SK-N-SH (cell line): ENCODE measurements at regions not wholly inside any gene's neighbourhood (a gene's known extent, or its start where the extent isn't known, plus 50 kb on each side); places are given as distances from the start of the nearest gene placed in this dataset.

Source experiments
- CTCF ChIA-PET: fragments of 300-600, 350-600 bp; formaldehyde crosslinking; extraction: SDS; loops from one replicate; lab custom pipeline; 2021; lab: Yijun Ruan, JAX
- POLR2A ChIA-PET: fragments of 350-600 bp; sonication (Branson Sonifier 250); formaldehyde crosslinking; extraction: SDS; loops from one replicate; lab custom pipeline; 2020; ENCODE audit warnings: antibody characterized with exemption, inconsistent platforms; lab: Yijun Ruan, JAX
- DNase-seq: peaks from one replicate; pipeline ENCODE4 v3.0.0; 2012
- H2AFZ ChIP-seq: fragments of 200-600 bp; sonication (generic); 2 replicates; pipeline ENCODE4 v1.8.1; 2016; ENCODE audit warnings: antibody characterized with exemption, mild to moderate bottlenecking, low read depth
- H3F3A ChIP-seq: fragments of 200-600 bp; sonication (generic); replicated peaks from 2 replicates; pipeline ENCODE3; 2016; ENCODE audit warnings: antibody characterized with exemption, mild to moderate bottlenecking; ENCODE audit not compliant: insufficient read depth
- H3K27ac ChIP-seq, 2 experiments: fragments of 200-500 bp in 1 of 2; fragments of 200-600 bp in 1 of 2; sonication (Bioruptor generic) in 1 of 2; sonication (generic), shearing (Covaris generic) in 1 of 2; 2 replicates each; pipeline versions ENCODE4 v1.5.1 to v1.6.1; 2014 to 2016; ENCODE audit warnings: low read depth in 2 of 2, inconsistent platforms in 1 of 2, low read length in 1 of 2, mild to moderate bottlenecking in 1 of 2, mixed read lengths in 1 of 2
- H3K27me3 ChIP-seq: fragments of 200-600 bp; sonication (generic), shearing (Covaris generic); 2 replicates; pipeline ENCODE4 v1.6.1; 2016; ENCODE audit warnings: mixed run types; ENCODE audit not compliant: insufficient read depth
- H3K36me3 ChIP-seq, 2 experiments: fragments of 200-500 bp in 1 of 2; fragments of 200-600 bp in 1 of 2; sonication (Bioruptor generic) in 1 of 2; sonication (generic) in 1 of 2; replicated peaks in 1 of 2; 2 replicates each; pipeline versions ENCODE3 to v1.5.1; 2014 to 2016; ENCODE audit warnings: low read length in 1 of 2, mild to moderate bottlenecking in 1 of 2; ENCODE audit not compliant: insufficient read depth in 2 of 2, control insufficient read depth in 1 of 2
- H3K4me1 ChIP-seq, 2 experiments: fragments of 200-500 bp in 1 of 2; fragments of 200-600 bp in 1 of 2; sonication (Bioruptor generic) in 1 of 2; sonication (generic), shearing (Covaris generic) in 1 of 2; 2 replicates each; pipeline versions ENCODE4 v1.5.1 to v1.6.1; 2014 to 2016; ENCODE audit warnings: low read depth in 1 of 2, low read length in 1 of 2, mixed run types in 1 of 2; ENCODE audit not compliant: insufficient read depth in 2 of 2, control insufficient read depth in 1 of 2
- H3K4me2 ChIP-seq: fragments of 200-600 bp; sonication (generic), shearing (Covaris generic); 2 replicates; pipeline ENCODE4 v1.6.1; 2017; ENCODE audit warnings: mixed run types
- H3K4me3 ChIP-seq, 2 experiments: fragments of 200-500 bp in 1 of 2; fragments of 200-600 bp in 1 of 2; sonication (Bioruptor generic) in 1 of 2; sonication (generic), shearing (Covaris generic) in 1 of 2; 2 replicates each; pipeline versions ENCODE4 v1.5.1 to v1.8.1; 2014 to 2016; ENCODE audit warnings: low read depth in 2 of 2, inconsistent platforms in 1 of 2, low read length in 1 of 2, mild to moderate bottlenecking in 1 of 2, mixed read lengths in 1 of 2, moderate library complexity in 1 of 2
- H3K79me2 ChIP-seq: fragments of 200-600 bp; sonication (generic); 2 replicates; pipeline ENCODE4 v1.8.1; 2017; ENCODE audit warnings: mild to moderate bottlenecking; ENCODE audit not compliant: insufficient read depth
- H3K9ac ChIP-seq: fragments of 200-600 bp; sonication (generic); 2 replicates; pipeline ENCODE4 v1.6.1; 2017; ENCODE audit warnings: mixed run types
- H3K9me2 ChIP-seq: fragments of 200-600 bp; sonication (generic); 2 replicates; pipeline ENCODE4 v1.6.1; 2017; ENCODE audit warnings: mixed run types
- H3K9me3 ChIP-seq: fragments of 200-600 bp; sonication (generic); 2 replicates; pipeline ENCODE4 v1.6.1; 2017; ENCODE audit warnings: mixed run types, mild to moderate bottlenecking, moderate library complexity
- H4K20me1 ChIP-seq: fragments of 200-600 bp; sonication (generic); 2 replicates; pipeline ENCODE4 v1.6.1; 2017; ENCODE audit warnings: mild to moderate bottlenecking, mixed run types; ENCODE audit not compliant: insufficient read depth
- CTCF ChIP-seq: fragments of 200-600 bp; sonication (generic); IDR thresholded peaks from 2 replicates; pipeline ENCODE4 v1.6.1; 2017; ENCODE audit warnings: antibody characterized with exemption, mild to moderate bottlenecking, moderate library complexity
- ELF1 ChIP-seq: IDR thresholded peaks from 2 replicates; pipeline ENCODE4 v1.4.0; 2012
- FOSL2 ChIP-seq: IDR thresholded peaks from 2 replicates; pipeline ENCODE4 v1.4.0; 2012; ENCODE audit warnings: low read depth, mild to moderate bottlenecking, moderate library complexity, borderline replicate concordance
- FOXJ3 ChIP-seq: sonication (generic); formaldehyde crosslinking; IDR thresholded peaks from 2 replicates; pipeline ENCODE4 v1.5.1; 2020; ENCODE audit warnings: mild to moderate bottlenecking, missing genetic modification reagents
- GABPA ChIP-seq: IDR thresholded peaks from 2 replicates; pipeline ENCODE4 v1.4.0; 2012; ENCODE audit warnings: low read depth, mild to moderate bottlenecking
- MEF2A ChIP-seq: IDR thresholded peaks from 2 replicates; pipeline ENCODE4 v1.4.0; 2012; ENCODE audit warnings: low read depth, borderline replicate concordance
- MXI1 ChIP-seq: IDR thresholded peaks from 2 replicates; pipeline ENCODE4 v1.6.1; 2012; ENCODE audit warnings: mild to moderate bottlenecking, low read depth, low read length, improper control_type of control experiment
- NFIC ChIP-seq: IDR thresholded peaks from 2 replicates; pipeline ENCODE4 v1.4.0; 2012; ENCODE audit warnings: borderline replicate concordance
- PBX3 ChIP-seq: IDR thresholded peaks from 2 replicates; pipeline ENCODE4; 2012
- RAD21 ChIP-seq: IDR thresholded peaks from 2 replicates; pipeline ENCODE4 v1.6.1; 2012; ENCODE audit warnings: mild to moderate bottlenecking, low read length
- RCOR1 ChIP-seq: fragments of 150-350 bp; IDR thresholded peaks from 2 replicates; pipeline ENCODE4 v1.6.1; 2017; ENCODE audit warnings: antibody characterized with exemption, low read length
- REST ChIP-seq: IDR thresholded peaks from 2 replicates; pipeline ENCODE4 v1.6.1; 2012; ENCODE audit warnings: mild to moderate bottlenecking, low read depth, low read length, moderate library complexity
- RXRA ChIP-seq: IDR thresholded peaks from 2 replicates; pipeline ENCODE4 v1.4.0; 2012; ENCODE audit warnings: low read depth, mild to moderate bottlenecking, borderline replicate concordance
- TAF1 ChIP-seq: IDR thresholded peaks from 2 replicates; pipeline ENCODE4 v1.6.1; 2012; ENCODE audit warnings: low read depth, mild to moderate bottlenecking, low read length, moderate library complexity, borderline replicate concordance
- USF1 ChIP-seq: IDR thresholded peaks from 2 replicates; pipeline ENCODE4 v1.4.0; 2012; ENCODE audit warnings: low read depth, borderline replicate concordance
- ZBTB33 ChIP-seq: IDR thresholded peaks from 2 replicates; pipeline ENCODE4 v1.4.0; 2012; ENCODE audit warnings: low read depth, borderline replicate concordance
- WGBS: methylation state at CpG from one replicate; pipeline ENCODE4 v1.1.6; 2017; ENCODE audit warnings: low lambda C conversion rate; 5-methylcytosine and 5-hydroxymethylcytosine counted together

- Histone ChIP-seq H4K20me1 (no peaks in the 10 kb centered on the region), H3K27me3 (no peaks in the 10 kb centered on the region), H3K9me3 (no peaks in the 10 kb centered on the region), H3K9ac (no peak overlapping the region), H3K79me2 (no peaks in the 10 kb centered on the region), H3K4me3 (no peak overlapping the region), H2AFZ (no peak overlapping the region), H3K9me2 (no peaks in the 10 kb centered on the region), H3K4me1 (peaks cover 0 to 9% of the 10 kb centered on the region in 2 experiments; a peak in 2 of 4 replicates), H3F3A (peaks cover 16% of the 10 kb centered on the region), H3K4me2 (no peak overlapping the region), H3K27ac (no peak overlapping the region), H3K36me3 (peaks cover 0 to 2% of the 10 kb centered on the region in 2 experiments)
- 98% methylated on average over 5 of the region's 5 CpGs for WGBS
- ChIA-PET CTCF (interaction anchor here (0.6 to 0.9 kb wide), 2 partner anchors 9 to 590 kb away, joined by 3 read pairs; no protein-coding TSS in a partner anchor), POLR2A (no interaction called here)
- TF ChIP-seq MXI1 = no peak
- TF ChIP-seq ELF1 = no peak
- no peak for TF ChIP-seq RXRA
- no peak for TF ChIP-seq FOSL2
- TF ChIP-seq ZBTB33 = no peak
- TF ChIP-seq GABPA = no peak
- no peak for DNase-seq
These were observed 66.3 kb upstream of the PRDX6 start for GRCh38 chr1:173410794-173411236.

GRCh38 chr1:173411835-173412742, 65.0 kb upstream of the PRDX6 start:
- no peak overlapping the region for H2AFZ ChIP-seq
- WGBS = 87% methylated on average over 17 of the region's 17 CpGs
- H3K27me3 ChIP-seq = no peaks in the 10 kb centered on the region
- ChIA-PET CTCF (no interaction called here), POLR2A (no interaction called here)
- no peak overlapping the region for H3K4me3 ChIP-seq
- H4K20me1 ChIP-seq = no peaks in the 10 kb centered on the region
- H3K9me3 ChIP-seq = no peaks in the 10 kb centered on the region
- no peak for DNase-seq
- H3K27ac ChIP-seq = no peak overlapping the region; a peak in 1 of 4 replicates
- peaks cover 0 to 9% of the 10 kb centered on the region in 2 experiments; a peak in 2 of 4 replicates for H3K4me1 ChIP-seq
- H3K9ac ChIP-seq = no peak overlapping the region
- no peaks in the 10 kb centered on the region for H3K79me2 ChIP-seq
- no peaks in the 10 kb centered on the region for H3K9me2 ChIP-seq
- no peak overlapping the region for H3K4me2 ChIP-seq
- peaks cover 0 to 2% of the 10 kb centered on the region in 2 experiments for H3K36me3 ChIP-seq
- H3F3A ChIP-seq = peaks cover 16% of the 10 kb centered on the region
- TF ChIP-seq USF1 (no peak), NFIC (peak; percentile 41; the same call in 1 of the 2 replicates), FOXJ3 (CRISPR knock-in tag) (no peak), RAD21 (no peak), TAF1 (no peak), MEF2A (no peak), PBX3 (0 out of 2 replicates have a peak, but pooled peaks have one; percentile 24), ELF1 (no peak), CTCF (no peak), RCOR1 (no peak), RXRA (0 out of 2 replicates have a peak, but pooled peaks have one; percentile 39), REST (no peak)
